HepG2 (cell line): ENCODE measurements at regions not wholly inside any gene's neighbourhood (a gene's known extent, or its start where the extent isn't known, plus 50 kb on each side); places are given as distances from the start of the nearest gene placed in this dataset.

Source experiments
- ATAC-seq: fragments of 200-7000 bp; cut with Tn5 transposase; 3 replicates; pipeline ENCODE4 v1.9.1; 2020; ENCODE audit warnings: mild to moderate bottlenecking, moderate library complexity
- BruUV-seq: library from RNA; stranded (reverse); fragments of 400-500 nt; replicated peaks from 2 replicates; lab custom pipeline; 2021; lab: Mats Ljungman, UMichigan
- CTCF ChIA-PET: fragments of 300-600 bp; formaldehyde crosslinking; extraction: SDS; loops from one replicate; lab custom pipeline; 2021; ENCODE audit warnings: low total read pairs, inconsistent platforms, low intra/inter-chr PET ratio; lab: Yijun Ruan, JAX
- POLR2A ChIA-PET: fragments of 350-600 bp; sonication (Branson Sonifier 250); formaldehyde crosslinking; loops from one replicate; lab custom pipeline; 2020; ENCODE audit warnings: antibody characterized with exemption, inconsistent platforms; lab: Yijun Ruan, JAX
- DNase-seq: peaks from one replicate; pipeline ENCODE4 v3.0.0-alpha.2; 2015; ENCODE audit warnings: low spot score
- FAIRE-seq: peaks from 3 replicates; lab custom pipeline; 2011; peaks lifted over from hg19 to GRCh38; lab: Jason Lieb, UNC
- H2AFZ ChIP-seq: one replicate; pipeline ENCODE4 v1.6.1; 2011; ENCODE audit warnings: low read length, inconsistent platforms
- H3K27ac ChIP-seq: fragments of 300-600 bp; 3 replicates; pipeline ENCODE4 v1.8.0; 2011; ENCODE audit warnings: mixed run types, mild to moderate bottlenecking, mixed read lengths, low read length, inconsistent platforms; ENCODE audit not compliant: insufficient read depth; ENCODE audit errors: extremely low read length
- H3K27me3 ChIP-seq, 2 experiments: fragments of 200-600 bp in 1 of 2; 2 replicates in 1 of 2; 3 replicates in 1 of 2; pipeline versions ENCODE4 v1.6.0 to v1.8.0; 2011; ENCODE audit warnings: low read length in 2 of 2, mild to moderate bottlenecking in 2 of 2, moderate library complexity in 2 of 2, inconsistent platforms in 1 of 2; ENCODE audit not compliant: insufficient read depth in 2 of 2, control insufficient read depth in 1 of 2
- H3K36me3 ChIP-seq, 2 experiments: fragments of 200-600 bp in 1 of 2; replicated peaks in 1 of 2; 2 replicates in 1 of 2; 3 replicates in 1 of 2; pipeline versions ENCODE4 v1.5.1 to v1.8.0; 2011; ENCODE audit warnings: low read length in 2 of 2, inconsistent platforms in 1 of 2; ENCODE audit not compliant: insufficient read depth in 2 of 2, control insufficient read depth in 1 of 2
- H3K4me1 ChIP-seq: 2 replicates; pipeline ENCODE4 v1.5.1; 2012; ENCODE audit warnings: low read length, inconsistent platforms; ENCODE audit not compliant: insufficient read depth
- H3K4me2 ChIP-seq: 2 replicates; pipeline ENCODE4 v1.6.0; 2011; ENCODE audit warnings: low read depth, low read length, inconsistent platforms
- H3K4me3 ChIP-seq, 3 experiments: fragments of 200-600 bp in 1 of 3; sonication (generic), shearing (Covaris generic) in 1 of 3; replicated peaks in 1 of 3; 2 replicates each; pipeline ENCODE4 v1.5.1; 2011 to 2016; ENCODE audit warnings: low read length in 3 of 3, inconsistent platforms in 2 of 3, low read depth in 2 of 3, mild to moderate bottlenecking in 2 of 3, control low read depth in 1 of 3, mixed read lengths in 1 of 3; ENCODE audit not compliant: insufficient read depth in 1 of 3
- H3K79me2 ChIP-seq: one replicate; pipeline ENCODE4 v1.6.1; 2011; ENCODE audit warnings: low read length, inconsistent platforms; ENCODE audit not compliant: insufficient read depth
- H3K9ac ChIP-seq: 2 replicates; pipeline ENCODE4 v1.6.0; 2011; ENCODE audit warnings: mild to moderate bottlenecking, low read depth, low read length, inconsistent platforms; ENCODE audit not compliant: insufficient read depth
- H3K9me3 ChIP-seq: 2 replicates; pipeline ENCODE4 v1.5.1; 2012; ENCODE audit warnings: mild to moderate bottlenecking, low read length
- H4K20me1 ChIP-seq: 2 replicates; pipeline ENCODE4 v1.6.0; 2011; ENCODE audit warnings: inconsistent platforms, mild to moderate bottlenecking, low read length, moderate library complexity; ENCODE audit not compliant: insufficient read depth
- CCAR2 ChIP-seq: fragments of 200-400 bp; formaldehyde crosslinking; optimal IDR thresholded peaks from 2 replicates; pipeline ENCODE3; 2018; ENCODE audit warnings: low read depth, mild to moderate bottlenecking, low read length, moderate library complexity
- CHD2 ChIP-seq: IDR thresholded peaks from 2 replicates; pipeline ENCODE4 v1.6.1; 2011; ENCODE audit warnings: low read depth, low read length, improper control_type of control experiment
- DNMT1 ChIP-seq: sonication (generic); formaldehyde crosslinking; IDR thresholded peaks from 2 replicates; pipeline ENCODE4 v1.5.1; 2020; ENCODE audit warnings: mild to moderate bottlenecking, missing genetic modification reagents
- HNRNPUL1 ChIP-seq: fragments of 200-400 bp; formaldehyde crosslinking; IDR thresholded peaks from 2 replicates; pipeline ENCODE4 v1.6.1; 2017; ENCODE audit warnings: low read depth, mild to moderate bottlenecking, low read length, moderate library complexity
- KLF16 ChIP-seq, 2 experiments: sonication (generic) in 1 of 2; formaldehyde crosslinking in 1 of 2; IDR thresholded peaks; 2 replicates each; pipeline versions ENCODE4 v1.6.1 to v1.8.0; 2016 to 2023; ENCODE audit warnings: missing genetic modification reagents in 2 of 2, missing compliant biosample characterization in 1 of 2
- MZF1 ChIP-seq: sonication (generic); formaldehyde crosslinking; IDR thresholded peaks from 2 replicates; pipeline ENCODE4 v1.8.1; 2023; ENCODE audit warnings: mild to moderate bottlenecking, missing genetic modification reagents, borderline replicate concordance
- ZBTB1 ChIP-seq: sonication (generic); formaldehyde crosslinking; IDR thresholded peaks from 2 replicates; pipeline ENCODE4 v1.4.0; 2020; ENCODE audit warnings: missing genetic modification reagents, borderline replicate concordance
- ZNF550 ChIP-seq: sonication (generic); formaldehyde crosslinking; IDR thresholded peaks from 2 replicates; pipeline ENCODE4 v1.4.0; 2020; ENCODE audit warnings: mild to moderate bottlenecking, missing genetic modification reagents, borderline replicate concordance
- ZNF670 ChIP-seq: sonication (generic); formaldehyde crosslinking; IDR thresholded peaks from 2 replicates; pipeline ENCODE4 v1.8.0; 2022; ENCODE audit warnings: mild to moderate bottlenecking, missing genetic modification reagents, borderline replicate concordance
- ZNF737 ChIP-seq: sonication (generic); formaldehyde crosslinking; IDR thresholded peaks from 2 replicates; pipeline ENCODE4 v1.5.0; 2020; ENCODE audit warnings: missing genetic modification reagents, mild to moderate bottlenecking, borderline replicate concordance
- ZNF768 ChIP-seq: sonication (generic); formaldehyde crosslinking; IDR thresholded peaks from 2 replicates; pipeline ENCODE4 v1.4.0; 2020; ENCODE audit warnings: missing genetic modification reagents
- ZNF850 ChIP-seq: sonication (generic); formaldehyde crosslinking; conservative IDR thresholded peaks from 2 replicates; pipeline ENCODE4 v1.9.0; 2021; ENCODE audit warnings: mild to moderate bottlenecking, missing genetic modification reagents
- WGBS: methylation state at CpG from one replicate; pipeline ENCODE4 v1.1.6; 2017; ENCODE audit warnings: low lambda C conversion rate; 5-methylcytosine and 5-hydroxymethylcytosine counted together
- in situ Hi-C: cut with HindIII; loops from 2 replicates; pipeline ENCODE4 v1.10.0; 2017; ENCODE audit warnings: low pct_unique_long_range_greater_than_20kb; ENCODE audit not compliant: extremely low pct_ligation_motif_present
- intact Hi-C: fragments of 100-400 bp; cut with micrococcal nuclease; formaldehyde crosslinking; loops from one replicate; pipeline ENCODE4 v1.10.0; 2022; ENCODE audit not compliant: unreplicated experiment
- TF ChIP-seq, protein P1 (sequence below): sonication (generic); formaldehyde crosslinking; conservative IDR thresholded peaks from 2 replicates; pipeline ENCODE4 v1.4.0; 2020; ENCODE audit warnings: missing genetic modification reagents
- TF ChIP-seq, protein P2 (sequence below): fragments of 450-650 bp; IDR thresholded peaks from 2 replicates; pipeline ENCODE4 v1.6.1; 2017; ENCODE audit warnings: mild to moderate bottlenecking

GRCh38 chrX:79444694-79445210 lies 77.6 kb upstream of the ITM2A start (continued):
- no peak for TF ChIP-seq HNRNPUL1
- TF ChIP-seq, all 625 proteins: peak for 0

DNA sequence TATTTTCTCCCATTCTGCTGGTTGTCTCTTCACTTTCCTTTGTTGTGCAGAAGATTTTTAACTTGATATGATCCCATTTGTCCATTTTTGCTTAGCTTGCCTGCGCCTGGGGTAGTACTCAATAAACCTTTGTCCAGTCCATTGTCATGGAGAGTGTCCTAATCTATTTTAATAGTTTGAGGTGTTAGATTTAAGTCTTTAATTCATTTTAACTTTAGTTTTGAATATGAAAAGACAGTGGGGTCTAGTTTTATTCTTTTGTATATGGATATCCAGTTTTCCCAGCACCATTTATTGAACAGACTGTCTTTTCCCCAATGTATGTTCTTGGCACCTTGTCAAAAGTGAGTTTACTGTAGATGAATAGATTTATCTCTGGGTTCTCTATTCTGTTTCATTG lies 76.0 kb upstream of the ITM2A start:
- FAIRE-seq: no peak
- Histone ChIP-seq H3K36me3 (no peaks in the 10 kb centered on the region), H3K4me3 (no peak overlapping the region), H3K4me2 (no peak overlapping the region), H3K27ac (no peak overlapping the region), H3K79me2 (no peaks in the 10 kb centered on the region), H3K4me1 (no peaks in the 10 kb centered on the region), H3K9ac (no peak overlapping the region), H4K20me1 (no peaks in the 10 kb centered on the region), H2AFZ (no peak overlapping the region), H3K9me3 (no peaks in the 10 kb centered on the region), H3K27me3 (no peaks in the 10 kb centered on the region)
- no peak for DNase-seq
- CTCF ChIA-PET: no interaction called here
- ATAC-seq: no peak
- TF ChIP-seq CHD2 (no peak), ZNF850 (CRISPR knock-in tag) (no peak)
- TF ChIP-seq, protein P1, sequence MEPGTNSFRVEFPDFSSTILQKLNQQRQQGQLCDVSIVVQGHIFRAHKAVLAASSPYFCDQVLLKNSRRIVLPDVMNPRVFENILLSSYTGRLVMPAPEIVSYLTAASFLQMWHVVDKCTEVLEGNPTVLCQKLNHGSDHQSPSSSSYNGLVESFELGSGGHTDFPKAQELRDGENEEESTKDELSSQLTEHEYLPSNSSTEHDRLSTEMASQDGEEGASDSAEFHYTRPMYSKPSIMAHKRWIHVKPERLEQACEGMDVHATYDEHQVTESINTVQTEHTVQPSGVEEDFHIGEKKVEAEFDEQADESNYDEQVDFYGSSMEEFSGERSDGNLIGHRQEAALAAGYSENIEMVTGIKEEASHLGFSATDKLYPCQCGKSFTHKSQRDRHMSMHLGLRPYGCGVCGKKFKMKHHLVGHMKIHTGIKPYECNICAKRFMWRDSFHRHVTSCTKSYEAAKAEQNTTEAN (CRISPR knock-in tag): no peak
- WGBS: 4% methylated on average over 1 of the region's 1 CpG
- POLR2A ChIA-PET: no interaction called here
- intact Hi-C loops (no loop called here), in situ Hi-C loops (no loop called here)
- no TSS peak for BruUV-seq

DNA sequence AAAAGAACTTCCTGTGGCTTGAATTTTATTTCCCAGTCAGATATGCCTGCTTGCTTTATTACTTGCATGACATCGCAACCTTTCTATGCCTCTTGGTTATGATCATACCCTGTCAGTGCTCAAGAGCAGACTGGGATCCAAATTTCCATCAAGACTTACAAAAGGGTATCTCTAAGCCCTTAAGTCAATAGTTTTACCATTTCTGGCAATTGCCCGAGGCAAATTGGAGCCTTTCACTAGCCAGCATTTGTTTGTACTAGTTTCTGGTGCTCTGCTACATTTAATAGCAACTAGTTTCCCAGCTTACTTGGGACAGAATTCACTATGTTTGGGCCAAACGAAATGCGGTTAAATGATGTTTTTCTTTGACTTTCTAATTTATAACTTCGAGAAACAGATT lies 73.2 kb upstream of the ITM2A start:
- Histone ChIP-seq H3K79me2 (no peaks in the 10 kb centered on the region), H3K27ac (no peak overlapping the region), H3K4me1 (no peaks in the 10 kb centered on the region), H3K4me3 (no peak overlapping the region), H4K20me1 (no peaks in the 10 kb centered on the region), H3K9ac (no peak overlapping the region), H3K36me3 (no peaks in the 10 kb centered on the region), H3K4me2 (no peak overlapping the region), H3K9me3 (no peaks in the 10 kb centered on the region), H3K27me3 (no peaks in the 10 kb centered on the region), H2AFZ (no peak overlapping the region)
- intact Hi-C loops: no loop called here
- DNase-seq (no peak), ATAC-seq (no peak), FAIRE-seq (no peak)
- WGBS: 3% methylated on average over 5 of the region's 5 CpGs
- ChIA-PET CTCF (no interaction called here), POLR2A (no interaction called here)
- BruUV-seq: no TSS peak
- in situ Hi-C loops: no loop called here
- TF ChIP-seq ZNF550 (CRISPR knock-in tag): no peak
- TF ChIP-seq, protein P2, sequence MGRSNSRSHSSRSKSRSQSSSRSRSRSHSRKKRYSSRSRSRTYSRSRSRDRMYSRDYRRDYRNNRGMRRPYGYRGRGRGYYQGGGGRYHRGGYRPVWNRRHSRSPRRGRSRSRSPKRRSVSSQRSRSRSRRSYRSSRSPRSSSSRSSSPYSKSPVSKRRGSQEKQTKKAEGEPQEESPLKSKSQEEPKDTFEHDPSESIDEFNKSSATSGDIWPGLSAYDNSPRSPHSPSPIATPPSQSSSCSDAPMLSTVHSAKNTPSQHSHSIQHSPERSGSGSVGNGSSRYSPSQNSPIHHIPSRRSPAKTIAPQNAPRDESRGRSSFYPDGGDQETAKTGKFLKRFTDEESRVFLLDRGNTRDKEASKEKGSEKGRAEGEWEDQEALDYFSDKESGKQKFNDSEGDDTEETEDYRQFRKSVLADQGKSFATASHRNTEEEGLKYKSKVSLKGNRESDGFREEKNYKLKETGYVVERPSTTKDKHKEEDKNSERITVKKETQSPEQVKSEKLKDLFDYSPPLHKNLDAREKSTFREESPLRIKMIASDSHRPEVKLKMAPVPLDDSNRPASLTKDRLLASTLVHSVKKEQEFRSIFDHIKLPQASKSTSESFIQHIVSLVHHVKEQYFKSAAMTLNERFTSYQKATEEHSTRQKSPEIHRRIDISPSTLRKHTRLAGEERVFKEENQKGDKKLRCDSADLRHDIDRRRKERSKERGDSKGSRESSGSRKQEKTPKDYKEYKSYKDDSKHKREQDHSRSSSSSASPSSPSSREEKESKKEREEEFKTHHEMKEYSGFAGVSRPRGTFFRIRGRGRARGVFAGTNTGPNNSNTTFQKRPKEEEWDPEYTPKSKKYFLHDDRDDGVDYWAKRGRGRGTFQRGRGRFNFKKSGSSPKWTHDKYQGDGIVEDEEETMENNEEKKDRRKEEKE: no peak
- TF ChIP-seq ZNF737 (CRISPR knock-in tag): no peak
- no peak for TF ChIP-seq DNMT1 (CRISPR knock-in tag)
- no peak for TF ChIP-seq KLF16 (CRISPR knock-in tag; IDR thresholded peaks at IDR 0.05)
- no peak for TF ChIP-seq MZF1 (CRISPR knock-in tag)
- no peak for TF ChIP-seq ZNF670 (CRISPR knock-in tag)
- TF ChIP-seq ZNF768 (CRISPR knock-in tag): no peak
- TF ChIP-seq ZBTB1 (CRISPR knock-in tag): no peak
- no peak for TF ChIP-seq CCAR2
